ENCODE measurements at regions not wholly inside any gene's neighbourhood (a gene's known extent, or its start where the extent isn't known, plus 50 kb on each side); places are given as distances from the start of the nearest gene placed in this dataset.

GRCh38 chr2:212640428-212640827 lies 101.8 kb upstream of the ERBB4 start:
- Histone ChIP-seq H3K4me3 (no peak overlapping the region), H3K36me3 (no peaks in the 10 kb centered on the region), H3K27me3 (no peaks in the 10 kb centered on the region), H3K4me1 (no peaks in the 10 kb centered on the region), H3K9me3 (replicated peaks) (no peaks in the 10 kb centered on the region), H3K27ac (no peak overlapping the region)
- no peak for DNase-seq

DNA sequence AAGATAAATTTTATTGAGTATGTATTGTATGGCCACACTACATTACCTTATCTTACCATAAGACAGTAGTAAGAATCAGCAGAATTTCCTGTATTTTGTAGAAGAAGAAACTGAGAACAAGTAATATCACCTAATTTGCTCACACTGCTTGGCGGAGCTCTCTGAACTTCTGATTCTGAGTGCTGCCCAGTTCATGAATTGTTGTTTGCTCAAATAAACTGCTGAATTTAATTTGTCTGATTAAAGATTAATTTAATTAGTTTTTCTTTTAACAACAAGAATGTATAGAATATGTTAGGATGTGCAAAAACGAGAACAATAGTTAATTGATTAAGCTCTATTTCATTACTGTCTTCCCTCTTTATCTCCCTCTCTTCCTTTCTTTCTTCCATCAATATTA lies 100.1 kb upstream of the ERBB4 start:
- DNase-seq: no peak
- no peaks in the 10 kb centered on the region for H3K4me1 ChIP-seq
- H3K4me3 ChIP-seq: no peak overlapping the region
- no peak overlapping the region for H3K27ac ChIP-seq
- no peaks in the 10 kb centered on the region for H3K36me3 ChIP-seq
- no peaks in the 10 kb centered on the region for H3K9me3 ChIP-seq (replicated peaks)
- H3K27me3 ChIP-seq: no peaks in the 10 kb centered on the region

DNA sequence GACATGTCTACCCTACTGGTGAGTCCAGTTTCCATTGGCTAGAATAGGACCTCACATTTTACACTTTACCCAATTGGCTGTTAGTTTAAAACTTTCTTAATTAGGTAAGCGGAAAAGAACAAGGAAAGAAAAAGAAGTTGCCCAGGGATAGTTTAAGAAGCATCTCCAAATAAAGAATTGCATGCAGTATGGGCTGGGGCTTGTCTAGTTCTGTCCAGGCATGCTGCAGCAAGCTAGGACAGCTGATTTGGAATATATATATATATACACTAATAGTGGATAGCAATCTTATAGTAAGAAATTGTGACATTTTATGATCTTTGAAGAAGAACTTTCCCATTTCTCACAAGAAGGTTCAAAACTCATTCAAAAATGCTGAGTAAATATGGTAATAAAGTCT lies 90.0 kb upstream of the ERBB4 start:
- H3K27me3 ChIP-seq: no peaks in the 10 kb centered on the region
- H3K27ac ChIP-seq: no peak overlapping the region
- no peak for DNase-seq
- H3K9me3 ChIP-seq (replicated peaks): no peaks in the 10 kb centered on the region
- no peak overlapping the region for H3K4me3 ChIP-seq
- H3K4me1 ChIP-seq: no peaks in the 10 kb centered on the region
- H3K36me3 ChIP-seq: no peaks in the 10 kb centered on the region

- H3K9me3 ChIP-seq (replicated peaks): no peaks in the 10 kb centered on the region
- no peak overlapping the region for H3K4me3 ChIP-seq
- no peaks in the 10 kb centered on the region for H3K27me3 ChIP-seq
- no peak for DNase-seq
- no peak overlapping the region for H3K27ac ChIP-seq
- no peaks in the 10 kb centered on the region for H3K36me3 ChIP-seq
- no peaks in the 10 kb centered on the region for H3K4me1 ChIP-seq
Observed at GRCh38 chr2:212626371-212626918, 87.8 kb upstream of the ERBB4 start.

GRCh38 chr2:212619954-212620353 lies 81.4 kb upstream of the ERBB4 start:
- Histone ChIP-seq H3K9me3 (replicated peaks) (no peaks in the 10 kb centered on the region), H3K27me3 (no peaks in the 10 kb centered on the region), H3K36me3 (no peaks in the 10 kb centered on the region), H3K27ac (no peak overlapping the region), H3K4me1 (no peaks in the 10 kb centered on the region), H3K4me3 (no peak overlapping the region)
- DNase-seq: no peak

DNA sequence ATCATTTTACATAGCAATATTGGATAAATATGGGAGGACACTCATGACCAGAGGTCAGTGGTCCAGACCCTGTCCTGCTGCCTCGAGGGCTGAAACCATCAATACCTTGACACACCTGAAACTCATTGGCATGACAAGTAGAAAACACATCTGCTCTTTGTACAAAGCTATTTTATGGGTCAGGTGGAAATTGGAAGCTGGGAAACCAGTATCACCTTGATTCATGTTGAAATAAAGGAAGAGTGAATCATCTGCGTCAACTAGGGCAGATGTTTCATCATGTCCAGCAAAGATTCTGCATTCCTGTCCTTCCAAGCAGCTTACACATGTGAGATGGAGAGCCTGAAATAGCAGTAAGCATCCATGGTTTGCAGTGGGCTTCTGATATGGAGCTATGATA lies 80.0 kb upstream of the ERBB4 start:
- Histone ChIP-seq H3K36me3 (no peaks in the 10 kb centered on the region), H3K27me3 (no peaks in the 10 kb centered on the region), H3K4me1 (no peaks in the 10 kb centered on the region), H3K9me3 (replicated peaks) (no peaks in the 10 kb centered on the region), H3K4me3 (no peak overlapping the region), H3K27ac (no peak overlapping the region)
- DNase-seq: no peak

GRCh38 chr2:212610872-212611425 lies 72.3 kb upstream of the ERBB4 start:
- H3K27ac ChIP-seq: no peak overlapping the region
- no peaks in the 10 kb centered on the region for H3K4me1 ChIP-seq
- DNase-seq: no peak
- H3K36me3 ChIP-seq: no peaks in the 10 kb centered on the region
- H3K27me3 ChIP-seq: no peaks in the 10 kb centered on the region
- no peaks in the 10 kb centered on the region for H3K9me3 ChIP-seq (replicated peaks)
- no peak overlapping the region for H3K4me3 ChIP-seq

- H3K36me3 ChIP-seq: no peaks in the 10 kb centered on the region
- no peaks in the 10 kb centered on the region for H3K4me1 ChIP-seq
- no peak for DNase-seq
- no peaks in the 10 kb centered on the region for H3K27me3 ChIP-seq
- H3K9me3 ChIP-seq (replicated peaks): no peaks in the 10 kb centered on the region
- H3K4me3 ChIP-seq: no peak overlapping the region
- H3K27ac ChIP-seq: no peak overlapping the region
Observed at GRCh38 chr2:212609479-212609878, 70.9 kb upstream of the ERBB4 start.

GRCh38 chr2:212607080-212607479 lies 68.5 kb upstream of the ERBB4 start:
- Histone ChIP-seq H3K4me3 (no peak overlapping the region), H3K9me3 (replicated peaks) (no peaks in the 10 kb centered on the region), H3K27ac (no peak overlapping the region), H3K36me3 (no peaks in the 10 kb centered on the region), H3K4me1 (no peaks in the 10 kb centered on the region), H3K27me3 (no peaks in the 10 kb centered on the region)
- no peak for DNase-seq

- H3K4me1 ChIP-seq: no peaks in the 10 kb centered on the region
- no peak for DNase-seq
- H3K4me3 ChIP-seq: no peak overlapping the region
- H3K36me3 ChIP-seq: no peaks in the 10 kb centered on the region
- H3K27me3 ChIP-seq: no peaks in the 10 kb centered on the region
- H3K9me3 ChIP-seq (replicated peaks): no peaks in the 10 kb centered on the region
- no peak overlapping the region for H3K27ac ChIP-seq
Observed at GRCh38 chr2:212606232-212606631, 67.6 kb upstream of the ERBB4 start.

- H3K4me1 ChIP-seq: no peaks in the 10 kb centered on the region
- no peak for DNase-seq
- H3K9me3 ChIP-seq (replicated peaks): no peaks in the 10 kb centered on the region
- H3K27me3 ChIP-seq: no peaks in the 10 kb centered on the region
- H3K36me3 ChIP-seq: no peaks in the 10 kb centered on the region
- no peak overlapping the region for H3K4me3 ChIP-seq
- no peak overlapping the region for H3K27ac ChIP-seq
Observed at GRCh38 chr2:212596688-212597087, 58.1 kb upstream of the ERBB4 start.

DNA sequence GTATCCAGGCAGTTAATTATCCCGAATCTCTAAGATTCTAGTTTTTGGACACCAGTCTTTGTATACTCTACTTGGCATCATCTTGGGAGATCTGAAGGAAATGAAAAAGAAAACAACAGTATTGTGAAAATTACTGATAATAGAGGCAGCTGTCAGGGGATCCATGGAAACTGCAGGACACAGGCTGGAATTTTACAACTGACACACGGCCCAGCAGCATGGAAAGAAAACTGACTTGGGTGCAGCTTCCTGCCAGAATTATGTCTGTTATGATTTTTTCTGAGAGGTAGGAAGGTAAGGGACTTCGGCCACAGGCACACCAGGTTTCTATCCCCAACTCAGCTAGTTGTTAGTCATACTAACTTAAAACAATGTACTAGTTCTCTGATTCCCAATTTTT lies 57.7 kb upstream of the ERBB4 start:
- Histone ChIP-seq H3K27ac (no peak overlapping the region), H3K9me3 (replicated peaks) (no peaks in the 10 kb centered on the region), H3K36me3 (no peaks in the 10 kb centered on the region), H3K4me1 (no peaks in the 10 kb centered on the region), H3K4me3 (no peak overlapping the region), H3K27me3 (no peaks in the 10 kb centered on the region)
- no peak for DNase-seq

DNA sequence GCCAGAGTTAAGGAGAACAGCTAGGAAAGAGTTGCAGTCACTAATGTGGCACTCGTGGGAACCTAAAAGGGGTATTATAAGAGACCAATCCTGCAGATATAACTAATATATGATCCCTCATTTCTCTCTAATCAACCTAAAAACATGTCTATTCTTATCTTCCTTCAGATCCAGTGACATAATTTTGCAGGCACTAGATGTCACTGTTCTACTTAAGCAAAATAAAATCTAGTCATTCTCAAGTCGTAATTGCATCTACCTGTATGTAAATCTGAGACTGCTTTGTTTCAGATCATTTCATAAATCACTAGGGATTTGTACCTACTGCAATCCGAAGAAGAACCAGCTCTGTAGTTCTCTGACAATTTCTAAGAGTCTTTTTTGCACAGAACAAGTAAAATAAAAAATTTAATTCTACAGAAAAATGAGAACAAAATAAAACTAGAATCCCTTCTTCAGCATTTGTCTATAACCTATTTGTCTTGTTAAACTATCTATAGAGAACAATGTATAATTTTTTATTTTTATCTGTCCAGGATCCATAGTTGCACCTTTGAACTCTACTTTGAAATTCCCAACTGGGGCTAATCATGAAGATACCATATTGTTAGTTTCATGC lies 56.5 kb upstream of the ERBB4 start:
- no peak overlapping the region for H3K27ac ChIP-seq
- no peaks in the 10 kb centered on the region for H3K4me1 ChIP-seq
- H3K4me3 ChIP-seq: no peak overlapping the region
- no peaks in the 10 kb centered on the region for H3K27me3 ChIP-seq
- no peaks in the 10 kb centered on the region for H3K36me3 ChIP-seq
- DNase-seq: peak in 1 of 2 experiments; percentile 17
- H3K9me3 ChIP-seq (replicated peaks): no peaks in the 10 kb centered on the region

- Histone ChIP-seq H3K9me3 (replicated peaks) (no peaks in the 10 kb centered on the region), H3K27ac (no peak overlapping the region), H3K4me1 (no peaks in the 10 kb centered on the region), H3K27me3 (no peaks in the 10 kb centered on the region), H3K36me3 (no peaks in the 10 kb centered on the region), H3K4me3 (no peak overlapping the region)
- no peak for DNase-seq
Observed at GRCh38 chr2:212592695-212593094, 54.1 kb upstream of the ERBB4 start.

Data from SJCRH30 (cell line).